ENCODE measurements at regions not wholly inside any gene's neighbourhood (a gene's known extent, or its start where the extent isn't known, plus 50 kb on each side); places are given as distances from the start of the nearest gene placed in this dataset.
"Not testable (repeated sequence)": the region's sequence is repeated elsewhere in the genome, so short reads cannot be mapped to it uniquely, and the experiment has no call there.

- DNase-seq, result no peak
These were observed 1042.3 kb downstream of the TBL1XR1 start for GRCh38 chr3:176155012-176155411.

DNA sequence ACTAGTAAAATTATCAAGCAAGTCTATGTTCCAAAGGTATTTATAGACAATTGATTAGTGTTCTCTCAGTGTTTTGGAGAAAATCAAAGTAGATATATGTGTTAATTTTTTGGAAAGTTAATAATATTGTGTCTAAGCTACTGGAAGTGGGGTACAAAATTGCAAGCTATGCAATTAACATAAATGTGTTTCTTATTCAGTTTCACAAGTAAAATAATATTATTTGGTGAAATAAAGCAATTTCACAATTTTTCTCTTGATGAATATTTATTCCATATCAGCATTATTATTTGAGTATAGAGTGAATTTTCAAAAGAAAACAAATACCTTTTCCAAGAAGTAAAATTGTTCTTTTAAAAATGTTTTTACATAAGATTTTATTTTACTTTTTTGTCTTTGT is 1047.7 kb downstream of the TBL1XR1 start:
- DNase-seq, result no peak

GRCh38 chr3:176147251-176147650 is 1050.0 kb downstream of the TBL1XR1 start:
- DNase-seq, result no peak

- no peak for DNase-seq
These were observed 1055.4 kb downstream of the TBL1XR1 start for GRCh38 chr3:176141837-176142236.

DNA sequence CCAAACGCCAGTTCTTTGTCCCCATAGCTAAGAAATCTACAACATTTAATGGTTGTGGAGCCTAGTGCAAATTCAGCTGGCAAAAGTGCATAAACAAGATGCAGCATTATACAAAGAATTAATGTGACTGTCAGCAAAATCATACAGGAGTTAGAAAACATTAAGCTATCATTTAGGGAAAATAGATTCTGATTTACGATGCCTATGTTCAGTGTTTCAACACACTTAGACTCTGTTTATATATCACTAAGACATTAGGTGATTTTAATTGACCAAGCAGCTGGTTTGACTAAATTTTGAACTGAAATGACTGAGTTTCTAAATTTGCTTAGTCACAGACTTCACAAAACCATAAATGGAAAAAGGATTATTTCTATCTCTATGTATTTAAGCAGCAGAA is 1076.8 kb downstream of the TBL1XR1 start:
- no peak for DNase-seq

GRCh38 chr3:176119826-176120225 is 1077.5 kb downstream of the TBL1XR1 start:
- DNase-seq, result no peak

DNA sequence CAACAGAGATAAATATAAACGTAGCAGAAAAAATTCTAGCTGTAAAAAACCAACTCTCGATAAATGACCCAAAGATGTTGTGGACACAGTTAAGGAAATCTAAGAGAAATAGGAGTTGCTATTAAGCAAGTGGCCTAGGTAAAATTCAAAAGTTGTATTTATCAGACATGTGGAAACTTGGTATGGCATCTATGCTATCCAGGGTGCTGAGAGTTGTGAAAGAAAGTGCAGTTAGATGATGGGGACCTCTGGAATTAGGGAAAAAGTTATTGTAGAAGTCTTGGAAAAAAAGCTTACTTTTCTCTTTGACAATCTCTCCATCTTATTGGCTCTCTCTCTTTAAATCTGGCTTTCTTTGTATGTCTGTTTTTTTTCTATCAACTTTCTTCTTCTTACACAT is 1090.9 kb downstream of the TBL1XR1 start:
- no peak for DNase-seq

- no peak for DNase-seq
These were observed 1100.3 kb downstream of the TBL1XR1 start for GRCh38 chr3:176097027-176097426.

- DNase-seq, result not testable (repeated sequence)
These were observed 1103.4 kb downstream of the TBL1XR1 start for GRCh38 chr3:176093892-176094291.

GRCh38 chr3:176090727-176091126 is 1106.6 kb downstream of the TBL1XR1 start:
- no peak for DNase-seq

DNA sequence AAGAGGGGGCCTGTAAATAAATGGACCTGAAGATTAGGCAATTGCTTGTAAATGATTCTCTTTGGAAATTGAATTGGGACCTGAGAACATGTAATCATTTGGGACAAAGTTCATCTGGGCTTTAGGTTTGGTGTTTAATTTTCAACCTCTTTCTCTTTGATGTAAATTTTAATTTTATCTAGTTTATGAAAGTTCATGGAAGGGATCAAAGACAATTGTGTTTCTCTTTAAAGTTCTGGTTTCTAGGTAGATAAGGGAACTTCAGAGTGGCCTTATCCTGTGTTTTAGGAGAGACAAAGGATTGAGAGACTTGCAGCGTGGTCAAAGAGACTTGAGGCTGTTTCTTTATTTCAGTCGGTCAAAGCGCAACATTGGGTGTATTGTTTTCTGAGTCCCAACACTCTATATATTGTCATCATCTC is 1108.3 kb downstream of the TBL1XR1 start:
- no peak for DNase-seq

DNA sequence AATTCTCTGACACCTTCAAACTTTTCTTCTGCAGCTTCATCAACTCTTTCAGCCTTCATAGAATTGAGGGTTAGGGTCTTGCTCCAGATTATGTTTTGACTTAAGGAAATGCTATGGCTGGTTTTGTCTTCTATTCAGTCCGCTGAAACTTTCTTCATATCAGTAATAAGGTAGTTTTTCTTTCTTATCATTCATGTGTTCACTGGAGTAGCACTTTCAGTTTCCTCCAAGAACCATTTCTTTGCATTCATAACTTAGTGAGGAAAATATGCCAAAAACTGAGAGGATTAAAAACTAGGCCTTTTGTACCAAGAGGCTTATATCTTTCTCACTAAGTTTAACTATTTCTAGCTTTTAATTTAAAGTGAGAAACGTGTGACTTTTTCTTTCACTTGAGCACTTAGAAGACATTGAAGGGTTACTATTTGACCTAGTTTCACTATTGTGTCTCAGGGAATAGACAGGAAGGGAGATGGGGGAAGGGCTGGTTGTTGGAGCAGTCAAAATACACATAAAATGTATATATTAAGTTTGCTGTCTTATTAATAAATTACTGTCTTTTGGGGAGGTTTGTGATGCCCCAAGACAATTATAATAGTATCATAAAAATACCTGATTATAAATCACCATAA is 1110.1 kb downstream of the TBL1XR1 start:
- no peak for DNase-seq

DNA sequence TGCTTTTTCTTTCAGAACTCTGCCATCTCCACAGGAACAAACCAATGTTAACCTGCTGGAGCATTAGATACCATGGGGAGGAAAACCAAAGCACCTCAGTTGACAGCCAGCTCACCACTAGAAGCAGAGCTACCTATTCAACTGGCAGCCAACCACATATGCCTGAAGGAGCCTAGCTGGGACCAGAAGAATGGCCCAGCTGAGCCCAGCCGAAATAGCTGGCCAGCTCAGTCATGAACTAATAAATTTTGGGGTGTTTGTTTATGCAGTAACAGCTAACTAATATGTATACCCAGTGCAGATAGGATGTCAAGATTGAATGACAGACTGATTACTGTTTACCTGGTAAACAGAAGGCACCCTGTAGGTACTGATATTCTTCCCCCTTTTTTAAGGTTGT is 1117.5 kb downstream of the TBL1XR1 start:
- no peak for DNase-seq

GRCh38 chr3:176078906-176079305 is 1118.4 kb downstream of the TBL1XR1 start:
- no peak for DNase-seq

- no peak for DNase-seq
These were observed 1121.8 kb downstream of the TBL1XR1 start for GRCh38 chr3:176075491-176075890.

DNA sequence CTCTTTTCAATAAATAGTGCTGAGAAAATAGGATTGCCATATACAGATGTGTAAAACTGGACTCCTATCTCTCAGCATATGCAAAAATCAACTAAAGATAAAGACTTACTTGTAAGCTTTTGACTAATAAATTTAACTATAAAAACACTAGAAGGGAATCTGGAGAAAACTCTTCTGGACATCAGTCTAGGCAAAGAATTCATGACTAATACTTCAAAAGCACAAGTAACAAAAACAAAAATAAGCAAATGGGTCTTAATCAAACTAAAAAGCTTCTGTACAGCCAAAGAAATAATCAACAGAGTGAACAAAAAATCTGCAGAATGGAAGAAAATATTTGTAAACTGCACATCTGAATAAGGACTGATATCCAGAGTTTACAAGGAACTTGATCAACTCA is 1122.2 kb downstream of the TBL1XR1 start:
- DNase-seq, result no peak

DNA sequence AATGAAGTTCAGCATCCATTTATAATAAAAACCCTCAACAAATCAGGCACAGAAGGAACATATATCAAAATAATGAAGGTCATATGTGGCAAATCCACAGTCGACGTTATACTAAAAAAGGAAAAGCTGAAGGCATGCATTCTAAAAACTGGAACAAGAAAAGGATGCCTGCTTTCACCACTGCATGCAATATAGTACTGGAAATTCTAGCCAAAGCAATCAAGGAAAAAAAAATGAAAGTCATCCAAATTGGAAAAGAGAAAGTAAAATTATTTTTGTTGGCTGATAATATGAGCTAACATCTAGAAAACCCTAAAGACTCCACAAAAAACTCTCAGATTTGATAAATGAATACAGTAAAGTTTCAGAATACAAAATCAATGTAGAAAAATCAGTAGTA is 1123.2 kb downstream of the TBL1XR1 start:
- DNase-seq, result no peak

GRCh38 chr3:176071943-176072342 is 1125.3 kb downstream of the TBL1XR1 start:
- DNase-seq, result no peak

GRCh38 chr3:176068750-176069149 is 1128.5 kb downstream of the TBL1XR1 start:
- DNase-seq, result no peak

- no peak for DNase-seq
These were observed 1138.4 kb downstream of the TBL1XR1 start for GRCh38 chr3:176058856-176059255.

DNA sequence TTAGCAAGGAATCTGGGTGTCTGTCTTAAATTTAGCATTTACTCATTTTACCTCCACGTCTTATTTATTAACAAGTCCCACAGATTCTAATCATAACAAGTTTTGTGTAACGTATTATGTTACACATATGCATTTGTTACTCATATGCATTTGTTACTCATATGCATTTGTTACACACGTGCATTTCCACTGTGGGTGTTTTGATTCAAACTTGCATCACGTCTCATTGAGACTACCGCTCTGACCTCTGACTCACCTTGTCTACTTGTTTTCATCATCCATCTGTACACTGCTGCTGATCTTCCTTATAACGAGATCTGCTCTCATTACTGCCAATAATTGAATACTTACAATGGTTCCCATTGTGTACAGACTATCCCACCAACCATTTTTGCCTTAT is 1141.4 kb downstream of the TBL1XR1 start:
- DNase-seq, result no peak

DNA sequence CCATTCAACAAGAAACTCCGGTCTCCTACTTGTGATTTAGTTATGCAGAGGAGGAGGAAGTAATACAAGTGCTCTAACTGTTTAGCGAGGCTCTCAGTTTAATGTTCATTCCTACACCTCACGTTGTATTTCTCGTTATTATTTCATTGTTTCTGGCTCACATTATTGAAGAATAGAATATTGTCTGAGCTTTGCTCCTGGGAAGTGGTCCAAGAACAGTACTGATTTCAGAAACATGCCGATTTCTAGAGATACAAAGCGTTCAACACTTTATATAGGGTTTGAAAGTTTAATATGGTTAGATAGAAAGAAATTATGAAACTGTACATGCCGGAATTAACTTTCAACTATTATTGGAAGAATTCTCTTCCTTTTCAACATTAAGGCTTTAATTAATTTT is 1145.5 kb downstream of the TBL1XR1 start:
- no peak for DNase-seq

GRCh38 chr3:176046703-176047102 is 1150.6 kb downstream of the TBL1XR1 start:
- DNase-seq, result no peak

GRCh38 chr3:176041812-176042211 is 1155.5 kb downstream of the TBL1XR1 start:
- DNase-seq, result no peak

DNA sequence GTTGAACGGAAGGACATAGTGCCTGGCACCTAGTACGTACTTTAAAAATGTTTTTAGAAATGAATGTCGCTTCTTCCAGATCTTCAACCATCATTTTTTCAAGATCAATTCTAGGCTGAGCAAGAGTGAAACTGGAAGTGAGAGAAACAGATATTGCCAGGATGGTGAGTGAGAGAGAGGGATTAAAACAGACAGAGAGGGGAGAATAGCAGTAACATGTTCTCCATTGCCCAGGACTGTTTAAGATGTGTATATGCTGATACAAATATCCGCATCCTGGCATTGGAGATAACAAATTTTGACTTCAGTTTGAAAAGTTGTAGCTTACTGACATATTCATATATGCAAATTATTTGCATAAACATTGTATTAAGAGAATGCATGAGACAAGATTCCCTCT is 1156.1 kb downstream of the TBL1XR1 start:
- no peak for DNase-seq

DNA sequence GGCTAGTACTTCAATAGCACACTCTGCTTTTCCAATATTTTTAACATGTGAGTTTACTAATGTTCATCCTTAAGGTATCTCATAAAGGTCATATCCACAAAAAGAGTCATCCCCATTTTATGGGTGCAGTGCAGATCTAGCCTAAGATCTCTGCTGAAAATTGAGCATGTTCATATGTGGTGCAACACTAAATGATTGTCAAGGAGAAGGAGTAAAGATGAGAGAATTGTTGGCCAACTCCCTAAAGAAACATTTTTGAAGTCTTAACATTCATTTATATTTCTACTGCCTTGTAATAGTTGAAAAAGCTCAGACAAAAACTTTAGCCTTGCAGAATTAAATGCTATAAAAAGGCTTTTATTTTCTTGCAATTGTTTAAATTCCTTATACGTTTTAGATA is 1159.6 kb downstream of the TBL1XR1 start:
- no peak for DNase-seq
